Neural cell (in vitro differentiated cells): ENCODE measurements at regions not wholly inside any gene's neighbourhood (a gene's known extent, or its start where the extent isn't known, plus 50 kb on each side); places are given as distances from the start of the nearest gene placed in this dataset.

Experiments
- H2AFZ ChIP-seq: fragments of 200-600, 300-800 bp; sonication (generic), shearing (Covaris generic); 2 replicates; pipeline ENCODE4 v1.6.0; 2014; ENCODE audit warnings: low read depth, mild to moderate bottlenecking, antibody characterized with exemption, low read length, moderate library complexity
- H3F3A ChIP-seq: fragments of 200-600 bp; shearing (Covaris generic); 2 replicates; pipeline ENCODE4 v1.6.1; 2016; ENCODE audit warnings: mild to moderate bottlenecking, moderate library complexity, mixed read lengths, antibody characterized with exemption, low read length; ENCODE audit not compliant: insufficient read depth, poor library complexity, severe bottlenecking
- H3K27ac ChIP-seq: fragments of 200-600, 300-800 bp; sonication (generic), shearing (Covaris generic); 2 replicates; pipeline ENCODE4 v1.5.1; 2014; ENCODE audit warnings: mild to moderate bottlenecking, low read length, moderate library complexity
- H3K27me3 ChIP-seq: fragments of 300-800, 200-600 bp; sonication (generic), shearing (Covaris generic); 2 replicates; pipeline ENCODE4 v1.6.0; 2014; ENCODE audit warnings: mild to moderate bottlenecking, low read depth, low read length, moderate library complexity; ENCODE audit not compliant: insufficient read depth
- H3K36me3 ChIP-seq: fragments of 300-800, 200-600 bp; sonication (generic), shearing (Covaris generic); 2 replicates; pipeline ENCODE4 v1.5.1; 2014; ENCODE audit warnings: mild to moderate bottlenecking, antibody characterized with exemption, low read length, moderate library complexity; ENCODE audit not compliant: insufficient read depth
- H3K4me2 ChIP-seq: fragments of 300-800, 200-600 bp; sonication (generic), shearing (Covaris generic); 2 replicates; pipeline ENCODE4 v1.6.0; 2014; ENCODE audit warnings: mild to moderate bottlenecking, low read length
- H3K4me3 ChIP-seq: fragments of 300-800, 200-600 bp; sonication (generic), shearing (Covaris generic); 2 replicates; pipeline ENCODE4 v1.5.1; 2014; ENCODE audit warnings: mild to moderate bottlenecking, low read length, moderate library complexity
- H3K79me2 ChIP-seq: fragments of 200-600 bp; shearing (Covaris generic); replicated peaks from 2 replicates; pipeline ENCODE4 v1.6.0; 2014; ENCODE audit warnings: mild to moderate bottlenecking, low read length, moderate library complexity; ENCODE audit not compliant: insufficient read depth
- H3K9ac ChIP-seq: fragments of 300-800, 200-600 bp; sonication (generic), shearing (Covaris generic); 2 replicates; pipeline ENCODE4 v1.6.1; 2016; ENCODE audit warnings: mild to moderate bottlenecking, low read length, mixed read lengths
- H3K9me2 ChIP-seq: fragments of 200-600 bp; shearing (Covaris generic); 2 replicates; pipeline ENCODE4 v1.6.1; 2016; ENCODE audit warnings: mild to moderate bottlenecking, low read length, mixed read lengths; ENCODE audit not compliant: insufficient read depth
- H3K9me3 ChIP-seq: fragments of 200-600, 300-800 bp; sonication (generic), shearing (Covaris generic); 2 replicates; pipeline ENCODE4 v1.6.1; 2016; ENCODE audit warnings: mild to moderate bottlenecking, mixed run types, low read length, moderate library complexity, mixed read lengths
- H4K20me1 ChIP-seq: fragments of 200-600 bp; shearing (Covaris generic); 2 replicates; pipeline ENCODE4 v1.6.1; 2016; ENCODE audit warnings: mild to moderate bottlenecking, mixed run types; ENCODE audit not compliant: insufficient read depth
- EP300 ChIP-seq: fragments of 450-650 bp; conservative IDR thresholded peaks from 2 replicates; pipeline ENCODE4 v1.6.1; 2014; ENCODE audit warnings: antibody characterized with exemption, mild to moderate bottlenecking, moderate library complexity; ENCODE audit not compliant: poor library complexity, severe bottlenecking
- EZH2 ChIP-seq: fragments of 200-600, 300-800 bp; shearing (Covaris generic), sonication (generic); IDR thresholded peaks from 2 replicates; pipeline ENCODE4 v1.6.1; 2014; ENCODE audit warnings: antibody characterized with exemption, low read length, borderline replicate concordance, mild to moderate bottlenecking; ENCODE audit not compliant: insufficient read depth, poor library complexity, severe bottlenecking
- MXI1 ChIP-seq: fragments of 450-650 bp; conservative IDR thresholded peaks from 2 replicates; pipeline ENCODE4 v1.6.1; 2014; ENCODE audit warnings: antibody characterized with exemption, mild to moderate bottlenecking; ENCODE audit not compliant: poor library complexity, severe bottlenecking
- POLR2AphosphoS5 ChIP-seq: IDR thresholded peaks from 2 replicates; pipeline ENCODE4 v1.6.1; 2012
- RAD21 ChIP-seq: fragments of 450-650 bp; conservative IDR thresholded peaks from 2 replicates; pipeline ENCODE4 v1.6.1; 2014; ENCODE audit warnings: antibody characterized with exemption, mild to moderate bottlenecking, moderate library complexity
- SMC3 ChIP-seq: fragments of 450-650 bp; conservative IDR thresholded peaks from 2 replicates; pipeline ENCODE4 v1.6.1; 2014; ENCODE audit warnings: antibody characterized with exemption, mild to moderate bottlenecking, moderate library complexity; ENCODE audit not compliant: poor library complexity
- TAF1 ChIP-seq: IDR thresholded peaks from 2 replicates; pipeline ENCODE4 v1.6.1; 2012; ENCODE audit warnings: low read depth
- TF ChIP-seq, protein P1 (sequence below): IDR thresholded peaks from 2 replicates; pipeline ENCODE4 v1.6.1; 2012; ENCODE audit warnings: borderline replicate concordance
- TF ChIP-seq, protein P2 (sequence below): fragments of 450-650 bp; IDR thresholded peaks from 2 replicates; pipeline ENCODE4 v1.5.1; 2014; ENCODE audit warnings: antibody characterized with exemption, mild to moderate bottlenecking, moderate library complexity; ENCODE audit not compliant: poor library complexity, severe bottlenecking

DNA sequence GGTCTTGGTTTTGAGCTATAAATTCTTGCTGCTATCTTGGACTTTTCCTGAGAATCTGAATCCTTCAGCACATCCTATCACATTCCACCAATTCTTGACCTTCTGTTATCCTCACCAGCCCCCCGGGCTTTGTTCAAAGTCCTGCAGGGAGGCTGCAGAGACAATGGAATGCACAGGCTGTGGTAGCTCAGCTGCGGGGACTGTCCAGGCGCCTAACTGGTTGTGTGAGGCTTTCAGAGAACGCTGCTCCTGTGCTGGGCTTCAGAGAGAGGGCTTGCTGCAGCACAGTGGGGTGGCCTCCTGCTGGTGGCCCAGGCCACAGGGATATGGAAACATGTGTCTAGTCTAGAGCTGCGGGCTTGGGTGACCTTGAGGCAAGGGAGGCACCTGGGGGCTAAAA lies 196.3 kb upstream of the GATB start:
- H3K27me3 ChIP-seq, result no peaks in the 10 kb centered on the region
- no peaks in the 10 kb centered on the region for H3K9me2 ChIP-seq
- no peaks in the 10 kb centered on the region for H3F3A ChIP-seq
- H3K9ac ChIP-seq, result no peak overlapping the region
- no peaks in the 10 kb centered on the region for H3K36me3 ChIP-seq
- no peak overlapping the region for H2AFZ ChIP-seq
- no peaks in the 10 kb centered on the region for H4K20me1 ChIP-seq
- no peak for TF ChIP-seq EZH2
- TF ChIP-seq EP300, result no peak
- TF ChIP-seq, protein P1, sequence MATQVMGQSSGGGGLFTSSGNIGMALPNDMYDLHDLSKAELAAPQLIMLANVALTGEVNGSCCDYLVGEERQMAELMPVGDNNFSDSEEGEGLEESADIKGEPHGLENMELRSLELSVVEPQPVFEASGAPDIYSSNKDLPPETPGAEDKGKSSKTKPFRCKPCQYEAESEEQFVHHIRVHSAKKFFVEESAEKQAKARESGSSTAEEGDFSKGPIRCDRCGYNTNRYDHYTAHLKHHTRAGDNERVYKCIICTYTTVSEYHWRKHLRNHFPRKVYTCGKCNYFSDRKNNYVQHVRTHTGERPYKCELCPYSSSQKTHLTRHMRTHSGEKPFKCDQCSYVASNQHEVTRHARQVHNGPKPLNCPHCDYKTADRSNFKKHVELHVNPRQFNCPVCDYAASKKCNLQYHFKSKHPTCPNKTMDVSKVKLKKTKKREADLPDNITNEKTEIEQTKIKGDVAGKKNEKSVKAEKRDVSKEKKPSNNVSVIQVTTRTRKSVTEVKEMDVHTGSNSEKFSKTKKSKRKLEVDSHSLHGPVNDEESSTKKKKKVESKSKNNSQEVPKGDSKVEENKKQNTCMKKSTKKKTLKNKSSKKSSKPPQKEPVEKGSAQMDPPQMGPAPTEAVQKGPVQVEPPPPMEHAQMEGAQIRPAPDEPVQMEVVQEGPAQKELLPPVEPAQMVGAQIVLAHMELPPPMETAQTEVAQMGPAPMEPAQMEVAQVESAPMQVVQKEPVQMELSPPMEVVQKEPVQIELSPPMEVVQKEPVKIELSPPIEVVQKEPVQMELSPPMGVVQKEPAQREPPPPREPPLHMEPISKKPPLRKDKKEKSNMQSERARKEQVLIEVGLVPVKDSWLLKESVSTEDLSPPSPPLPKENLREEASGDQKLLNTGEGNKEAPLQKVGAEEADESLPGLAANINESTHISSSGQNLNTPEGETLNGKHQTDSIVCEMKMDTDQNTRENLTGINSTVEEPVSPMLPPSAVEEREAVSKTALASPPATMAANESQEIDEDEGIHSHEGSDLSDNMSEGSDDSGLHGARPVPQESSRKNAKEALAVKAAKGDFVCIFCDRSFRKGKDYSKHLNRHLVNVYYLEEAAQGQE, result no peak
- TF ChIP-seq, protein P2, sequence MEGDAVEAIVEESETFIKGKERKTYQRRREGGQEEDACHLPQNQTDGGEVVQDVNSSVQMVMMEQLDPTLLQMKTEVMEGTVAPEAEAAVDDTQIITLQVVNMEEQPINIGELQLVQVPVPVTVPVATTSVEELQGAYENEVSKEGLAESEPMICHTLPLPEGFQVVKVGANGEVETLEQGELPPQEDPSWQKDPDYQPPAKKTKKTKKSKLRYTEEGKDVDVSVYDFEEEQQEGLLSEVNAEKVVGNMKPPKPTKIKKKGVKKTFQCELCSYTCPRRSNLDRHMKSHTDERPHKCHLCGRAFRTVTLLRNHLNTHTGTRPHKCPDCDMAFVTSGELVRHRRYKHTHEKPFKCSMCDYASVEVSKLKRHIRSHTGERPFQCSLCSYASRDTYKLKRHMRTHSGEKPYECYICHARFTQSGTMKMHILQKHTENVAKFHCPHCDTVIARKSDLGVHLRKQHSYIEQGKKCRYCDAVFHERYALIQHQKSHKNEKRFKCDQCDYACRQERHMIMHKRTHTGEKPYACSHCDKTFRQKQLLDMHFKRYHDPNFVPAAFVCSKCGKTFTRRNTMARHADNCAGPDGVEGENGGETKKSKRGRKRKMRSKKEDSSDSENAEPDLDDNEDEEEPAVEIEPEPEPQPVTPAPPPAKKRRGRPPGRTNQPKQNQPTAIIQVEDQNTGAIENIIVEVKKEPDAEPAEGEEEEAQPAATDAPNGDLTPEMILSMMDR, result no peak
- no peak for TF ChIP-seq RAD21
- TF ChIP-seq TAF1, result no peak
- TF ChIP-seq POLR2AphosphoS5, result no peak
- no peak for TF ChIP-seq SMC3
- no peak for TF ChIP-seq MXI1
- no peak overlapping the region for H3K4me2 ChIP-seq
- no peaks in the 10 kb centered on the region for H3K9me3 ChIP-seq
- no peaks in the 10 kb centered on the region for H3K79me2 ChIP-seq
- H3K27ac ChIP-seq, result no peak overlapping the region
- no peak overlapping the region for H3K4me3 ChIP-seq

DNA sequence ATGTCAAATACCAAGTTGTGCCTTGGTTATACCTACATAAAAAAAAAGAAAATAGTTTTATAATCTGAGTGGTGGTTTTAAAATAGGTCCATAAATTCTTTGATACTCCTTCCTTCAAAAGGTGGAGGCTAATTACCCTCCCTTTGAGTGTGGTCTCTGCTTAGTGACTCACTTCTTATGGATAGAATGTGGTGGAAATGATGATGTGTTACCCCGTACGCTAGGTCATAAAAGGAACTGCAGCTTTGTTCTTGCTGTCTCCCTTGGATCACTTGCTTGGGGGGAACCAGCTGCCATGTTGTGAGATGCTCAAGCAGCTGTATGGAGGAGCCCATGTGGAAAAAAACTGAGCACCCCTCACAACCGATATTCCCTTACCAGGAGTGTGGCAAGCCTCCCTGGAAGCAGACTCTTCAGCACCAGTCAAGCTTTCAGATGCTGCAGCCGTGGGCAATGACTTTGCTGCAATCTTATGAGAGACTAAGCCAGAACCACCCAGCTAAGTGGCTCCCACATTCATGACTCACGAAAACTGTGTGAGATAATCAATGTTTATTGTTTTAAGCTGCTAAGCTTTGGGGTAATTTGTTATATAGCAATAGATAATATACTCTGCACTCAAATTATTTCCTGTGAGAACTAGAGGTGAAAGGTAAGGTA lies 195.0 kb upstream of the GATB start:
- Histone ChIP-seq H3K9ac (no peak overlapping the region), H3K9me3 (no peaks in the 10 kb centered on the region), H4K20me1 (no peaks in the 10 kb centered on the region), H3K9me2 (no peaks in the 10 kb centered on the region), H2AFZ (no peak overlapping the region), H3K4me3 (no peak overlapping the region), H3K79me2 (no peaks in the 10 kb centered on the region), H3K27ac (no peak overlapping the region), H3K4me2 (no peak overlapping the region), H3F3A (no peaks in the 10 kb centered on the region), H3K36me3 (no peaks in the 10 kb centered on the region), H3K27me3 (no peaks in the 10 kb centered on the region)
- TF ChIP-seq EP300, result no peak
- TF ChIP-seq EZH2, result no peak
- TF ChIP-seq TAF1, result no peak
- no peak for TF ChIP-seq MXI1
- TF ChIP-seq SMC3, result no peak
- TF ChIP-seq RAD21, result no peak
- TF ChIP-seq, protein P1, result no peak
- TF ChIP-seq, protein P2, result no peak
- no peak for TF ChIP-seq POLR2AphosphoS5
